T-helper 1 cell (primary cell): ENCODE measurements at regions not wholly inside any gene's neighbourhood (a gene's known extent, or its start where the extent isn't known, plus 50 kb on each side); places are given as distances from the start of the nearest gene placed in this dataset.
"Not testable (repeated sequence)": the region's sequence is repeated elsewhere in the genome, so short reads cannot be mapped to it uniquely, and the experiment has no call there.

Source experiments
- DNase-seq, 5 donors: peaks; one replicate each; pipeline ENCODE4 v3.0.0-alpha.2; 2012 to 2020

GRCh38 chr5:167840527-167841130, 450.8 kb upstream of the WWC1 start:
- DNase-seq, result no peak

- no peak for DNase-seq
Observed at GRCh38 chr5:167843881-167844572, 447.4 kb upstream of the WWC1 start.

GRCh38 chr5:167845952-167846351, 445.5 kb upstream of the WWC1 start:
- no peak for DNase-seq

GRCh38 chr5:167849874-167850273, 441.6 kb upstream of the WWC1 start:
- DNase-seq, result no peak

GRCh38 chr5:167850911-167851310, 440.5 kb upstream of the WWC1 start:
- DNase-seq, result no peak

GRCh38 chr5:167851416-167851815, 440.0 kb upstream of the WWC1 start:
- DNase-seq, result no peak

GRCh38 chr5:167852515-167852914, 438.9 kb upstream of the WWC1 start:
- no peak for DNase-seq

- DNase-seq, result no peak
Observed at GRCh38 chr5:167853421-167853820, 438.0 kb upstream of the WWC1 start.

- DNase-seq, result no peak
Observed at GRCh38 chr5:167855818-167856217, 435.6 kb upstream of the WWC1 start.

- DNase-seq, result no peak
Observed at GRCh38 chr5:167857321-167857720, 434.1 kb upstream of the WWC1 start.

GRCh38 chr5:167858186-167858855, 433.1 kb upstream of the WWC1 start:
- DNase-seq, result not testable (repeated sequence)

GRCh38 chr5:167861129-167861927, 430.1 kb upstream of the WWC1 start:
- no peak for DNase-seq

GRCh38 chr5:167861928-167862426, 429.5 kb upstream of the WWC1 start:
- DNase-seq, result no peak

- no peak for DNase-seq
Observed at GRCh38 chr5:167863883-167864282, 427.6 kb upstream of the WWC1 start.

GRCh38 chr5:167864801-167865200, 426.6 kb upstream of the WWC1 start:
- no peak for DNase-seq

- no peak for DNase-seq
Observed at GRCh38 chr5:167866797-167867196, 424.6 kb upstream of the WWC1 start.

- no peak for DNase-seq
Observed at GRCh38 chr5:167867281-167867680, 424.2 kb upstream of the WWC1 start.

- DNase-seq, result no peak
Observed at GRCh38 chr5:167869125-167869524, 422.3 kb upstream of the WWC1 start.

- DNase-seq, result no peak
Observed at GRCh38 chr5:167870055-167870454, 421.4 kb upstream of the WWC1 start.

GRCh38 chr5:167871091-167871490, 420.4 kb upstream of the WWC1 start:
- DNase-seq, result no peak

- no peak for DNase-seq
Observed at GRCh38 chr5:167872791-167873190, 418.7 kb upstream of the WWC1 start.

- DNase-seq, result no peak
Observed at GRCh38 chr5:167877114-167877722, 414.2 kb upstream of the WWC1 start.

- DNase-seq, result no peak
Observed at GRCh38 chr5:167877924-167878323, 413.5 kb upstream of the WWC1 start.
